GM18951 (cell line): ENCODE measurements at regions not wholly inside any gene's neighbourhood (a gene's known extent, or its start where the extent isn't known, plus 50 kb on each side); places are given as distances from the start of the nearest gene placed in this dataset.

Source experiments
- POLR2A ChIP-seq: IDR thresholded peaks from 4 replicates; pipeline ENCODE4 v1.6.1; 2011; ENCODE audit warnings: mild to moderate bottlenecking; ENCODE audit not compliant: insufficient read length, insufficient read depth; ENCODE audit errors: extremely low read depth
- in situ Hi-C: fragments of 300-500 bp; cut with MboI; formaldehyde crosslinking; loops from one replicate; pipeline ENCODE4 v1.12.0; 2022; ENCODE audit warnings: low sequenced_read_pairs, mixed read lengths, inconsistent platforms; ENCODE audit not compliant: unreplicated experiment

DNA sequence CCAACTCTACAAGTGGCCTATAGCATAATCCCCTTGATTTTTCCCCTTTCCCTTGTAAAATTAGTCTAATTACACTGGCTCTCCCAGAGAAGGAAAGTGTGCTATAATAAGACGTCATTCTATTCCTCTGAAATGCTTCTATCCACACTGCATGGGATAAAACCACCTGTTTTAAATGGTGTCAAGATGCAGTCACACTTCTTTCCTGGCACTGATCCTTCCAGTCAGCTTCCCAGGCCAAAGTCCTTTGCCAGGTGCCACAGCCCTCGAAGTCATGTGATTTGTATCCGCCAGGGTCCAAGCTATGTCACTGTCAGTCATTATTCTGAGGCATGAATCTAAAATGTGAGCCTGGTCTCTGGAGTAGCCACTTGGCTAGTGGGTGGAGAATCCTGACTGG lies 169.0 kb upstream of the KIAA1217 start:
- no peak for TF ChIP-seq POLR2A
- in situ Hi-C loops: no loop called here

GRCh38 chr10:24041034-24041433 lies 167.9 kb upstream of the KIAA1217 start:
- in situ Hi-C loops: no loop called here
- no peak for TF ChIP-seq POLR2A

DNA sequence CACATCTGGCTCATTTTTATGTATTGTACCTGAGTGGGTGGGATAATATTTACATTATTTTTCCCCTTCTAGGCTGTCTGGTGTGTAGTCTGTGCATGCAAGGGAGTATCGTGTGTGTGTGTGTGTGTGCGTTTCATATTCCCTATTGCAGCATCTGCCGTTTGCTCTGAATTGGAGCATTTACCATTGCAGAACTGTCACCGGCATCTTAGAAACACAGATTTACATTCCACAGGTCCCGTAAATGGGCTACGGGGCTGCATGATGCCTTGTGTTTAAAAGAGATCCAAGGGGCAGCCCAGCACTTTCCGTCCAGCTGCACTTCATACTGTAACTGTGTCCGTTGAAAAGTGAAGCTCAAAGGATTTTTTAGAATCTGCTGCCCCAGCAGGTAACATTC lies 167.1 kb upstream of the KIAA1217 start:
- in situ Hi-C loops: no loop called here
- no peak for TF ChIP-seq POLR2A

- in situ Hi-C loops: no loop called here
- TF ChIP-seq POLR2A: no peak
Observed at GRCh38 chr10:24042884-24043283, 166.1 kb upstream of the KIAA1217 start.

DNA sequence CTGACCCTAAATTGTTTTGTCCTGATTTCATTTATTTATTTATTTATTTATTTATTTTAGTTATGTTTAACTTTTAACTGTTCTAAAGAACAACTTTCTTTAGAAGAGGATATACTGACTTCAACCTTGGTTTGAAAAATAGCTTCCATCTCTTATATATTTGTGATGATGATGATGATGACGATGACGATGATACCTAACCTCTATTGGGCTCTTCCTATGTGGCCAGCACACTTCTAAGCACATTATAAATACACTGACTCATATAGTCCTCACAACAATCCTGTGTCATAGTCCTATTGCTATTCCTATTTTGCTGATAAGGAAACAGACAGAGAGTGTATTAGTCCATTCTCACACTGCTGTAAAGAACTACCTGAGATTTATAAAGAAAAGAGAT lies 162.9 kb upstream of the KIAA1217 start:
- no peak for TF ChIP-seq POLR2A
- in situ Hi-C loops: no loop called here

GRCh38 chr10:24047176-24047575 lies 161.8 kb upstream of the KIAA1217 start:
- TF ChIP-seq POLR2A: no peak
- in situ Hi-C loops: no loop called here

DNA sequence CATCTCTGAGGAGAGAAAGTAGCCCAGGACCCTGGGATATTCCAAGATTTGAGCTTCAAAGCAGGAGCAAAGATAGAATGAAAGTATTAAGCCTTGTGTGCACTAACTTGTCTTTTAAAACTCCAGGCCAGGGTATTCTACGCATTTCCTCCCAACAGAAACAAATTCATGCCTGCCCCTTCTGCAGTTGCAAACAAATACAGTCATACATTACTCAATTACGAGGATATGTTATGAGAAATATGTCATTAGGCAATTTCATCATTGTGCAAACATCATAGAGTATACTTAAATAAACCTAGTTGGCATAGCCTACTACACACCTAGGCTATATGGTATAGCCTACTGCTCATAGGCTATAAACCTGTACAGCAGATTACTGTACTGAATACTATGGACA lies 154.5 kb upstream of the KIAA1217 start:
- TF ChIP-seq POLR2A: no peak
- in situ Hi-C loops: no loop called here

DNA sequence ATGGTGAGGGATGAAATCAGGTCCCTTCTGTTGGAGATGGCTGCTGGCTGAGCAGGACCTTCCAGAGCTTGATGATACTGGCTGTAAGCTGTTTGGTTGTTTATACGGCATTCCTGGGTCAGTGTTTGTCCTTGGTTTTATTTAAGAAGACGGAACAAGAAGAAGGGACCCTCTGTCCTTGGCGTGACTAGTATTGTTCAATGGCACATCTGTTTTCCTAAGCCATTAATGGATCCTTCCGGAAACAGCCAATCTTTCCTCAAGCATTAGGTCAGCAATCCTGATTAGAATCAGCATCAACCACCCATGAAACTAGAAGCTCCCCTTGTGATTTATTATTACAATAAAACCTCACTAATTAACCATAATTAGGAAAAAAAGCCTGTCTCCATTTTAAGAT lies 128.7 kb upstream of the KIAA1217 start:
- in situ Hi-C loops: no loop called here
- no peak for TF ChIP-seq POLR2A

GRCh38 chr10:24086296-24087086 lies 122.4 kb upstream of the KIAA1217 start:
- in situ Hi-C loops: no loop called here
- no peak for TF ChIP-seq POLR2A

GRCh38 chr10:24091256-24091655 lies 117.7 kb upstream of the KIAA1217 start:
- in situ Hi-C loops: no loop called here
- TF ChIP-seq POLR2A: no peak

DNA sequence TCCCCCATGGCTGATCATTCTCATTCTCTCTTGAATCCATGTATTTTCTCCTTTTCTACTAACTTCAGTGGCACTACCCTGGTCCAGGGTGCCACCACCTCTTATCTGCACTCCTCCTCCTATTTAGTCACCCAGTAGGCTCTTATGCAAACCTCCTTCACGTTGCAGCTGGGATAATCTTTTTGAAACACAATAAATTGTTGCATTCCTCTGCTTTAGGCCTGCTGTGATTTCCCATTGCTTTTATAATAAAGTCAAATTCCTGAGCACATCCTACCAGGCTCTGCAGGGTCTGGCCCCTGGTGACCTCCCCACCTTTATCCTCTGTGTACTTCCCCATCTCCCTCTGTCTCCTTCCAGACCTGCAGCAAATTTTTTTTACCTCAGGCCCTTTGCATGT lies 112.7 kb upstream of the KIAA1217 start:
- in situ Hi-C loops: no loop called here
- no peak for TF ChIP-seq POLR2A

DNA sequence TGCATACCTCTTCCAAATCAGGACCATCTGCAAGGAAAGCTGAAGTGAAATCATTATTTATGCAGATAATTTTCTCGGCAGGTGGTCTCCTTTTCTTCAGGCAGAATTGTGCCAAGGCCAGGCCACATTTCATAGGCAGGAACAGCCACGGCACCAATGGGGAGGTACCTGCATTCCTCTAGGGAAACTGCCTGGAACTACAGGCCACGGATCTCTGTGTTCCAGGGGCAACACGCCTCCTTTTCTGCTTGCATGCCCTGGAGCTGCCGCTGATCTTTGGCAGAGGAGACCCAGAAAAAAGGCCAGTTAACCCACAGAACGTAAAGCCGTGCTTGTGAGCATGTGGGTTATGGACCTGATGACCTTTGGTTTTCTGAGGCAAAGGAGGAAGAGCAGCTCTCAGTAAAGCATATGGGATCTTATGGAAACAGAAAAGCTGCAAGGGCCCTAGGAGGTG lies 111.2 kb upstream of the KIAA1217 start:
- in situ Hi-C loops: no loop called here
- TF ChIP-seq POLR2A: no peak

GRCh38 chr10:24104895-24105294 lies 104.0 kb upstream of the KIAA1217 start:
- no peak for TF ChIP-seq POLR2A
- in situ Hi-C loops: no loop called here

- in situ Hi-C loops: no loop called here
- no peak for TF ChIP-seq POLR2A
Observed at GRCh38 chr10:24113901-24114300, 95.0 kb upstream of the KIAA1217 start.

DNA sequence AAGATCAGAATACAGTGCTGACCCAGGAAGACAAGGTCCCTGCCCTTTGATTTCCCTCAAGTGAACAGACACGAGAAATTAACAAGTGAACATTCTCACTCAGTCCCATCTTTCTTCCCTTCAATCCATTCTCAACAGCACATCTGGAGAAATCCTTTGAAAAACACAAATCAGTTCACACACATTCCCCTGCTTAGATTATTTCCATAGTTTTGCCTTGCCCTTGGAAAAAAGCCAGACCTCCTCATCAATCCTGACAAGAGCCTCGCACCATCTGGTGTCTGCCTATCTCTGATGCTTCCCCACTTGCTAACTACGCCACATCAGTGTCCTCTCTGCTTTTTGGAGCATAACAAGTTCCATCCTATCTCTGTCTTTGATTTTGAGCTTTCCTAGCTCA lies 94.4 kb upstream of the KIAA1217 start:
- TF ChIP-seq POLR2A: no peak
- in situ Hi-C loops: no loop called here

DNA sequence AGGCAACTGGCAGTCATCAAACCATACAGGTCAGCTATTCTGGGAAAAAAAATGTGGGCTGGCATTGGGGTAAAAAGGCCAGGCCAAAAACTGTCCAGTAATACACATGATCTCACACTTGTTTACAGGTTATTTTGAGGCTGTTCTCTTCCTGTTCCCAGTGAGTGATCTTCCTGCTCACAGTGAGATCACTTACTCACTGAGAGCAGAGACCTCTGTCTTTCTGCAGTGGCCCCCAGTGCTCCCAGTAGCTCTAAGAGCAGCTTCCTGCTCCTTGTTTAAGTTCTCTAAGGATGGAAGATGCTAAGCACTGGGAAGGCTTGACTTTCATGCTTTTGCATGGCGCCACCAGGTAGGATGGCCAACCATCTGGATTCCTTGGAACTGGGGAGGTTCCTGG lies 93.5 kb upstream of the KIAA1217 start:
- in situ Hi-C loops: no loop called here
- TF ChIP-seq POLR2A: no peak
